HCT116 (cell line): ENCODE measurements at regions not wholly inside any gene's neighbourhood (a gene's known extent, or its start where the extent isn't known, plus 50 kb on each side); places are given as distances from the start of the nearest gene placed in this dataset.

Experiments
- ATAC-seq: fragments of 200-7000 bp; cut with Tn5 transposase; 2 replicates; pipeline ENCODE4 v1.9.1; 2020; ENCODE audit warnings: mild to moderate bottlenecking, moderate library complexity
- BruUV-seq: library from RNA; stranded (reverse); fragments of 400-500 nt; replicated peaks from 2 replicates; lab custom pipeline; 2021; lab: Mats Ljungman, UMichigan
- CTCF ChIA-PET: fragments of 300-600 bp; sonication (Branson Sonifier 250); formaldehyde crosslinking; loops from one replicate; lab custom pipeline; 2021; ENCODE audit warnings: antibody characterized with exemption; lab: Charles Lee
- POLR2A ChIA-PET: fragments of 300-600, 350-600 bp; sonication (Branson Sonifier 250); formaldehyde crosslinking; loops from one replicate; lab custom pipeline; 2021; ENCODE audit warnings: antibody characterized with exemption; lab: Charles Lee
- RAD21 ChIA-PET, 2 experiments: fragments of 300-600 bp; sonication (Branson Sonifier 250); formaldehyde crosslinking; loops; one replicate each; lab custom pipeline; 2023; ENCODE audit warnings: low total read pairs in 2 of 2; ENCODE audit not compliant: uncharacterized antibody in 2 of 2, unreplicated experiment in 2 of 2, low non-redundant PET in 1 of 2; lab: Charles Lee
- DNase-seq: peaks from one replicate; pipeline ENCODE4 v3.0.0-alpha.2; 2010; ENCODE audit warnings: low read depth, low spot score
- H2AFZ ChIP-seq: fragments of 200-600 bp; shearing (Covaris generic), sonication (generic); 2 replicates; pipeline ENCODE4 v1.6.1; 2017; ENCODE audit warnings: low read depth, mixed run types, mixed read lengths, antibody characterized with exemption, low read length; ENCODE audit not compliant: poor library complexity, severe bottlenecking
- H3K27ac ChIP-seq: 2 replicates; pipeline ENCODE4 v1.5.1; 2012; ENCODE audit warnings: low read depth, low read length
- H3K27me3 ChIP-seq: fragments of 200-600 bp; sonication (generic); 2 replicates; pipeline ENCODE4 v1.6.1; 2016; ENCODE audit warnings: mixed run types, low read length, mixed read lengths; ENCODE audit not compliant: insufficient read depth
- H3K36me3 ChIP-seq, 2 experiments: fragments of 200-500 bp in 1 of 2; fragments of 200-600 bp in 1 of 2; sonication (Bioruptor generic) in 1 of 2; sonication (generic) in 1 of 2; 2 replicates each; pipeline versions ENCODE4 v1.5.1 to v1.6.1; 2014 to 2016; ENCODE audit warnings: low read length in 2 of 2, inconsistent platforms in 1 of 2, mixed read lengths in 1 of 2, mixed run types in 1 of 2; ENCODE audit not compliant: insufficient read depth in 2 of 2, control insufficient read depth in 1 of 2
- H3K4me1 ChIP-seq, 2 experiments: fragments of 200-600 bp in 1 of 2; sonication (generic) in 1 of 2; 2 replicates each; pipeline versions ENCODE4 v1.5.1 to v1.6.1; 2012 to 2017; ENCODE audit warnings: low read length in 2 of 2, inconsistent platforms in 1 of 2, mild to moderate bottlenecking in 1 of 2, mixed read lengths in 1 of 2, mixed run types in 1 of 2, moderate library complexity in 1 of 2; ENCODE audit not compliant: insufficient read depth in 2 of 2, control insufficient read depth in 1 of 2
- H3K4me2 ChIP-seq: fragments of 200-600 bp; sonication (generic); 2 replicates; pipeline ENCODE4 v1.6.1; 2017; ENCODE audit warnings: mixed run types, low read length, mixed read lengths
- H3K4me3 ChIP-seq, 2 experiments: fragments of 200-600 bp in 1 of 2; sonication (generic) in 1 of 2; replicated peaks in 1 of 2; 2 replicates each; pipeline ENCODE4 v1.5.1; 2011 to 2016; ENCODE audit warnings: low read length in 2 of 2, control low read depth in 1 of 2, low read depth in 1 of 2, mild to moderate bottlenecking in 1 of 2, mixed read lengths in 1 of 2, mixed run types in 1 of 2
- H3K79me2 ChIP-seq: fragments of 200-600 bp; sonication (generic); 2 replicates; pipeline ENCODE4 v1.6.1; 2017; ENCODE audit warnings: mild to moderate bottlenecking, mixed run types, low read length, moderate library complexity, mixed read lengths; ENCODE audit not compliant: insufficient read depth
- H3K9ac ChIP-seq: fragments of 200-600 bp; sonication (generic); 2 replicates; pipeline ENCODE4 v1.6.1; 2016; ENCODE audit warnings: low read length, mixed read lengths
- H3K9me2 ChIP-seq: fragments of 200-600 bp; sonication (generic), shearing (Covaris generic); 2 replicates; pipeline ENCODE4 v1.6.1; 2017; ENCODE audit warnings: mixed run types, mild to moderate bottlenecking, moderate library complexity; ENCODE audit not compliant: insufficient read depth
- H3K9me3 ChIP-seq, 2 experiments: fragments of 200-500 bp in 1 of 2; fragments of 200-600 bp in 1 of 2; sonication (Bioruptor generic) in 1 of 2; sonication (generic) in 1 of 2; 2 replicates each; pipeline ENCODE4 v1.6.1; 2014 to 2017; ENCODE audit warnings: low read length in 2 of 2, mixed read lengths in 2 of 2, inconsistent platforms in 1 of 2, low read depth in 1 of 2, mild to moderate bottlenecking in 1 of 2, mixed run types in 1 of 2, moderate library complexity in 1 of 2; ENCODE audit not compliant: control insufficient read depth in 1 of 2, insufficient read depth in 1 of 2
- H4K20me1 ChIP-seq: fragments of 200-600 bp; sonication (generic), shearing (Covaris generic); 2 replicates; pipeline ENCODE4 v1.6.1; 2017; ENCODE audit warnings: mixed run types, mild to moderate bottlenecking, moderate library complexity; ENCODE audit not compliant: insufficient read depth
- ELF1 ChIP-seq: IDR thresholded peaks from 2 replicates; pipeline ENCODE4 v1.6.1; 2012; ENCODE audit warnings: low read depth, borderline replicate concordance
- TCF7L2 ChIP-seq: IDR thresholded peaks from 2 replicates; pipeline ENCODE4 v1.7.0; 2011; ENCODE audit warnings: borderline replicate concordance, inconsistent platforms; ENCODE audit not compliant: insufficient read depth, insufficient read length; ENCODE audit errors: extremely low read depth
- YY1 ChIP-seq: IDR thresholded peaks from 2 replicates; pipeline ENCODE4 v1.6.1; 2011; ENCODE audit warnings: low read length, low read depth, moderate library complexity, mild to moderate bottlenecking; ENCODE audit not compliant: insufficient replicate concordance; ENCODE audit errors: extremely low read depth
- intact Hi-C: fragments of 100-400 bp; cut with micrococcal nuclease; formaldehyde crosslinking; loops from 2 replicates; pipeline ENCODE4 v1.10.0; 2022

DNA sequence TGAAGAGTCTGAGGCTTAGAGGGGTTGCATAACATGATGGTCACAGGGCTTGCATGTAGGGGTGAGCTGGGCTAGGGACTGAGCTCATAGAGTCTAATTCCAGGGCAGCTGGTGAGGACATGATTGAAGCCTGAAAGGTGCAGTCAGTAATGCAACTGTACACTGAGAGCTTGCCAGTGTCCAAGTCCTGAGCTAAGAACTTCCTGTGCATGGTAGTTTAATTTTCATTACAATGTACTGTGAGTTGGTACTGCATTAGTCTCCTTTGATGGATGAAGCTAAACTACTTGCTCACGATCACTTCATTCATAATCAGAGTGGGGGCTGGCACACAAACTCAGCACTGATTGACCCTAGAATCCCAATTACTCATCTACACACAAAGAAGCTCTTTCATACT lies 156.4 kb upstream of the CRBN start:
- CTCF ChIA-PET: no interaction called here
- peaks cover 0 to 4% of the 10 kb centered on the region in 2 experiments; a peak in 1 of 4 replicates for H3K9me3 ChIP-seq
- H2AFZ ChIP-seq: no peak overlapping the region
- no peaks in the 10 kb centered on the region for H3K27me3 ChIP-seq
- H3K27ac ChIP-seq: no peak overlapping the region
- no peaks in the 10 kb centered on the region for H3K4me1 ChIP-seq
- no peaks in the 10 kb centered on the region for H3K9me2 ChIP-seq
- no peaks in the 10 kb centered on the region for H3K79me2 ChIP-seq
- no peak for TF ChIP-seq ELF1
- TF ChIP-seq, all 23 proteins: peak for 0
- intact Hi-C loops: no loop called here
- ATAC-seq (no peak), DNase-seq (no peak)
- BruUV-seq: no TSS peak
- Histone ChIP-seq H3K4me2 (no peak overlapping the region), H3K4me3 (no peak overlapping the region), H3K9ac (no peak overlapping the region), H3K36me3 (no peaks in the 10 kb centered on the region), H4K20me1 (no peaks in the 10 kb centered on the region)
- POLR2A ChIA-PET: no interaction called here
- RAD21 ChIA-PET: no interaction called here

GRCh38 chr3:3334491-3334890 lies 155.0 kb upstream of the CRBN start:
- TF ChIP-seq YY1: no peak
- TF ChIP-seq TCF7L2: no peak
- intact Hi-C loops: no loop called here
- Histone ChIP-seq H3K4me3 (no peak overlapping the region), H3K9me2 (no peaks in the 10 kb centered on the region), H3K4me1 (no peaks in the 10 kb centered on the region), H4K20me1 (no peaks in the 10 kb centered on the region), H3K79me2 (no peaks in the 10 kb centered on the region), H3K27me3 (no peaks in the 10 kb centered on the region), H3K4me2 (no peak overlapping the region), H2AFZ (no peak overlapping the region), H3K9me3 (peaks cover 0 to 4% of the 10 kb centered on the region in 2 experiments; a peak in 1 of 4 replicates), H3K9ac (no peak overlapping the region), H3K36me3 (no peaks in the 10 kb centered on the region), H3K27ac (no peak overlapping the region)
- POLR2A ChIA-PET: no interaction called here
- no peak for ATAC-seq
- RAD21 ChIA-PET: no interaction called here
- CTCF ChIA-PET: no interaction called here
- BruUV-seq: no TSS peak
- DNase-seq: no peak
